ENCODE measurements at regions not wholly inside any gene's neighbourhood (a gene's known extent, or its start where the extent isn't known, plus 50 kb on each side); places are given as distances from the start of the nearest gene placed in this dataset.

GRCh38 chr2:129460299-129461198 lies 518.9 kb upstream of the RAB6C start:
- DNase-seq = no peak

- DNase-seq = no peak
Observed at GRCh38 chr2:129462349-129462748, 517.1 kb upstream of the RAB6C start.

GRCh38 chr2:129462967-129463366 lies 516.5 kb upstream of the RAB6C start:
- no peak for DNase-seq

GRCh38 chr2:129464036-129464435 lies 515.4 kb upstream of the RAB6C start:
- DNase-seq = no peak

GRCh38 chr2:129464631-129465030 lies 514.8 kb upstream of the RAB6C start:
- no peak for DNase-seq

- no peak for DNase-seq
Observed at GRCh38 chr2:129465045-129465444, 514.4 kb upstream of the RAB6C start.

- DNase-seq = no peak
Observed at GRCh38 chr2:129466389-129466788, 513.1 kb upstream of the RAB6C start.

GRCh38 chr2:129467012-129467779 lies 512.3 kb upstream of the RAB6C start:
- DNase-seq = no peak

- DNase-seq = no peak
Observed at GRCh38 chr2:129467941-129468340, 511.5 kb upstream of the RAB6C start.

- no peak for DNase-seq
Observed at GRCh38 chr2:129468879-129469278, 510.6 kb upstream of the RAB6C start.

- no peak for DNase-seq
Observed at GRCh38 chr2:129469389-129469788, 510.1 kb upstream of the RAB6C start.

- no peak for DNase-seq
Observed at GRCh38 chr2:129469871-129470270, 509.6 kb upstream of the RAB6C start.

GRCh38 chr2:129478902-129479517 lies 500.5 kb upstream of the RAB6C start:
- DNase-seq = no peak

- no peak for DNase-seq
Observed at GRCh38 chr2:129479892-129480291, 499.6 kb upstream of the RAB6C start.

- DNase-seq = no peak
Observed at GRCh38 chr2:129480790-129481189, 498.7 kb upstream of the RAB6C start.

GRCh38 chr2:129481306-129482219 lies 497.9 kb upstream of the RAB6C start:
- DNase-seq = no peak

GRCh38 chr2:129482626-129483025 lies 496.8 kb upstream of the RAB6C start:
- DNase-seq = no peak

GRCh38 chr2:129483366-129483765 lies 496.1 kb upstream of the RAB6C start:
- no peak for DNase-seq

- DNase-seq = no peak
Observed at GRCh38 chr2:129484999-129485897, 494.2 kb upstream of the RAB6C start.

GRCh38 chr2:129488376-129488775 lies 491.1 kb upstream of the RAB6C start:
- no peak for DNase-seq

- no peak for DNase-seq
Observed at GRCh38 chr2:129490641-129491040, 488.8 kb upstream of the RAB6C start.
